ENCODE measurements at regions not wholly inside any gene's neighbourhood (a gene's known extent, or its start where the extent isn't known, plus 50 kb on each side); places are given as distances from the start of the nearest gene placed in this dataset.

- no peak overlapping the region for H3K4ac ChIP-seq (replicated peaks; ENCODE audit: insufficient read length, low read depth, low read length)
- 0 out of 2 replicates have a peak overlapping the region, but pooled peaks have one; percentile 16 for H2BK20ac ChIP-seq (ENCODE audit: low read length)
- no peak overlapping the region for H3K9ac ChIP-seq (replicated peaks in 1 of 4; ENCODE audit: extremely low read depth in 1 of 4, low read depth in 3 of 4, low read length in 3 of 4)
- no peak overlapping the region for H2BK120ac ChIP-seq (replicated peaks; ENCODE audit: low read depth, low read length)
- H2BK15ac ChIP-seq (ENCODE audit: low read length): peak overlapping the region; percentile 10; the same call in 1 of the 2 replicates
- no peak overlapping the region for H4K5ac ChIP-seq (ENCODE audit: insufficient read length, low read depth, low read length)
- peak overlapping the region; percentile 91 for H4K91ac ChIP-seq (replicated peaks; ENCODE audit: insufficient read length, low read length)
- no peaks in the 10 kb centered on the region for H3K23me2 ChIP-seq (ENCODE audit: low read depth, low read length)
- H4K20me1 ChIP-seq (replicated peaks in 1 of 2; ENCODE audit: control insufficient read depth in 1 of 2, insufficient read depth in 2 of 2, low read length in 2 of 2): no peaks in the 10 kb centered on the region
- no peak overlapping the region for H3K23ac ChIP-seq (ENCODE audit: insufficient read length)
- no peaks in the 10 kb centered on the region for H3K27me3 ChIP-seq (replicated peaks in 1 of 4; ENCODE audit: control insufficient read depth in 3 of 4, extremely low read depth in 1 of 4, insufficient read depth in 3 of 4, low read length in 3 of 4)
- no peaks in the 10 kb centered on the region for H3K36me3 ChIP-seq (ENCODE audit: control insufficient read depth in 2 of 4, insufficient read depth in 4 of 4, low read length in 3 of 4)
- no peak overlapping the region for H3K4me3 ChIP-seq (ENCODE audit: extremely low read depth in 1 of 4, insufficient read depth in 2 of 4, low read depth in 3 of 4, low read length in 4 of 4)
- H3K27ac ChIP-seq (ENCODE audit: low read depth, low read length): no peak overlapping the region
- DNase-seq (ENCODE audit: low read depth in 1 of 2, low spot score in 2 of 2) (no peak), FAIRE-seq (no peak)
- peak overlapping the region; percentile 68; the same call in 1 of the 2 replicates for H3K18ac ChIP-seq (ENCODE audit: extremely low read depth, low read length)
- no peak overlapping the region for H4K8ac ChIP-seq (ENCODE audit: extremely low read depth, insufficient read depth, low read length)
- CTCF ChIA-PET (ENCODE audit: partially characterized antibody): interaction anchor here (1.2 kb wide), 1 partner anchor 31 kb away, joined by 3 read pairs; no protein-coding TSS in a partner anchor
- no peaks in the 10 kb centered on the region for H3K79me2 ChIP-seq (ENCODE audit: control insufficient read depth in 1 of 2, insufficient read depth in 2 of 2, low read length in 2 of 2)
- H3K4me1 ChIP-seq (replicated peaks in 1 of 4; ENCODE audit: control insufficient read depth in 3 of 4, insufficient read depth in 4 of 4, low read length in 3 of 4): peaks cover 5 to 26% (median 15%) of the 10 kb centered on the region in 4 experiments; a peak in 6 of 7 replicates
- POLR2A ChIA-PET (ENCODE audit: partially characterized antibody): no interaction called here
- H2AFZ ChIP-seq (ENCODE audit: low read length): no peak overlapping the region
- no peaks in the 10 kb centered on the region for H3K9me3 ChIP-seq (ENCODE audit: insufficient read depth in 2 of 2, low read depth in 1 of 2, low read length in 1 of 2)
- H3K4me2 ChIP-seq (ENCODE audit: insufficient read depth in 1 of 2, low read depth in 2 of 2, low read length in 2 of 2): no peak overlapping the region
- H3K56ac ChIP-seq (replicated peaks; ENCODE audit: insufficient read length, low read depth, low read length): no peak overlapping the region
- no peak overlapping the region for H3K14ac ChIP-seq (ENCODE audit: insufficient read length)
- H2AK5ac ChIP-seq (ENCODE audit: low read depth, low read length): peak overlapping the region; percentile 60; the same call in 1 of the 2 replicates
- 0 out of 2 replicates have a peak overlapping the region, but pooled peaks have one; percentile 35 for H2BK5ac ChIP-seq (ENCODE audit: low read depth, low read length)
- no peaks in the 10 kb centered on the region for H3K79me1 ChIP-seq (ENCODE audit: low read depth, low read length)
- 85% methylated on average over 24 of the region's 28 CpGs; no CpG with 5 or more reads in 1 of the 2 experiments for WGBS, 2 experiments (ENCODE audit: extremely low coverage in 1 of 2, insufficient coverage in 1 of 2, insufficient read length in 1 of 2, insufficient replicate concordance in 2 of 2, low coverage in 1 of 2, low lambda C conversion rate in 2 of 2, missing lambda C conversion rate in 1 of 2)
- H2BK12ac ChIP-seq (ENCODE audit: low read depth, low read length): peak overlapping the region; percentile 85; the same call in 1 of the 2 replicates
- TF ChIP-seq ATF2 (IDR thresholded peaks at IDR 0.05; ENCODE audit: low read length) (no peak), EZH2 (IDR thresholded peaks at IDR 0.05; ENCODE audit: low read depth, low read length, severe bottlenecking) (no peak), PHF8 (conservative IDR thresholded peaks at IDR 0.05; ENCODE audit: low read depth, low read length) (no peak), FOSL1 (IDR thresholded peaks at IDR 0.05; ENCODE audit: insufficient read depth, low read depth, low read length) (no peak), CBX8 (IDR thresholded peaks at IDR 0.05; ENCODE audit: borderline replicate concordance, low read depth, low read length) (no peak), CHD1 (IDR thresholded peaks at IDR 0.05; ENCODE audit: low read depth, low read length) (no peak), SAP30 (IDR thresholded peaks at IDR 0.05; ENCODE audit: insufficient read depth, insufficient replicate concordance, low read length) (no peak), CEBPB (IDR thresholded peaks at IDR 0.05; ENCODE audit: low read depth, low read length) (no peak), YY1 (IDR thresholded peaks at IDR 0.05; ENCODE audit: low read depth, low read length) (no peak)
These were observed 251.4 kb downstream of the DLL1 start for GRCh38 chr6:170039156-170040114.

Measured in H1 (cell line).